ENCODE measurements at regions not wholly inside any gene's neighbourhood (a gene's known extent, or its start where the extent isn't known, plus 50 kb on each side); places are given as distances from the start of the nearest gene placed in this dataset.

- H3K27me3 Mint-ChIP-seq (ENCODE audit: low read depth in 3 of 3) = peaks cover 0 to 1% (median 0%) of the 10 kb centered on the region in 3 donors
- no peaks in the 10 kb centered on the region for H3K36me3 ChIP-seq (replicated peaks in 1 of 2; ENCODE audit: control insufficient read depth in 1 of 2, insufficient read depth in 2 of 2, low read length in 2 of 2)
- H4K20me1 ChIP-seq (ENCODE audit: insufficient read depth, low read length) = no peaks in the 10 kb centered on the region
- no CpG with 5 or more reads among the region's 3 CpGs for WGBS (ENCODE audit: insufficient coverage)
- H3K4me3 Mint-ChIP-seq = no peak overlapping the region
- H3K4me1 ChIP-seq (ENCODE audit: control insufficient read depth in 1 of 2, insufficient read depth in 2 of 2, low read length in 2 of 2) = no peaks in the 10 kb centered on the region
- intact Hi-C loops (cut with micrococcal nuclease) = no loop called here
- no peak for DNase-seq
- peaks cover 0 to 19% (median 8%) of the 10 kb centered on the region in 7 donors for H3K9me3 Mint-ChIP-seq
- no peak overlapping the region for H3K4me2 ChIP-seq (replicated peaks; ENCODE audit: extremely low read depth, low read length, poor library complexity, severe bottlenecking)
- no peaks in the 10 kb centered on the region for H3K4me1 Mint-ChIP-seq
- H3K4me3 ChIP-seq (replicated peaks in 1 of 3; ENCODE audit: low read depth in 2 of 3, low read length in 3 of 3) = no peak overlapping the region
- TF ChIP-seq CTCF (IDR thresholded peaks at IDR 0.05) = no peak
- H3K36me3 Mint-ChIP-seq = no peaks in the 10 kb centered on the region
- no peak overlapping the region for H3K27ac ChIP-seq (ENCODE audit: low read depth in 1 of 2, low read length in 2 of 2)
- no peak overlapping the region for H2AFZ ChIP-seq (ENCODE audit: insufficient read depth, low read depth, low read length, poor library complexity, severe bottlenecking)
- no peak overlapping the region for H3K27ac Mint-ChIP-seq
- no peak overlapping the region for H3K9ac ChIP-seq (ENCODE audit: insufficient read depth, low read length, poor library complexity, severe bottlenecking)
- H3K9me3 ChIP-seq (replicated peaks in 1 of 2; ENCODE audit: control insufficient read depth in 1 of 2, insufficient read depth in 1 of 2, low read length in 2 of 2) = peaks cover 0 to 6% of the 10 kb centered on the region in 2 donors
- no peaks in the 10 kb centered on the region for H3K27me3 ChIP-seq (ENCODE audit: control insufficient read depth in 2 of 2, insufficient read depth in 2 of 2, low read length in 2 of 2)
- no peaks in the 10 kb centered on the region for H3K79me2 ChIP-seq (ENCODE audit: insufficient read depth, low read length)
Measured at GRCh38 chr14:48373981-48374380, 698.6 kb upstream of the MDGA2 start.

GRCh38 chr14:48350971-48351370 is 675.6 kb upstream of the MDGA2 start:
- H3K4me1 Mint-ChIP-seq = no peaks in the 10 kb centered on the region
- Histone ChIP-seq H2AFZ (ENCODE audit: insufficient read depth, low read depth, low read length, poor library complexity, severe bottlenecking) (no peak overlapping the region), H4K20me1 (ENCODE audit: insufficient read depth, low read length) (no peaks in the 10 kb centered on the region), H3K9me3 (replicated peaks in 1 of 2; ENCODE audit: control insufficient read depth in 1 of 2, insufficient read depth in 1 of 2, low read length in 2 of 2) (no peaks in the 10 kb centered on the region), H3K4me1 (ENCODE audit: control insufficient read depth in 1 of 2, insufficient read depth in 2 of 2, low read length in 2 of 2) (no peaks in the 10 kb centered on the region), H3K27ac (ENCODE audit: low read depth in 1 of 2, low read length in 2 of 2) (no peak overlapping the region), H3K79me2 (ENCODE audit: insufficient read depth, low read length) (no peaks in the 10 kb centered on the region), H3K36me3 (replicated peaks in 1 of 2; ENCODE audit: control insufficient read depth in 1 of 2, insufficient read depth in 2 of 2, low read length in 2 of 2) (no peaks in the 10 kb centered on the region), H3K9ac (ENCODE audit: insufficient read depth, low read length, poor library complexity, severe bottlenecking) (no peak overlapping the region), H3K27me3 (ENCODE audit: control insufficient read depth in 2 of 2, insufficient read depth in 2 of 2, low read length in 2 of 2) (no peaks in the 10 kb centered on the region), H3K4me2 (replicated peaks; ENCODE audit: extremely low read depth, low read length, poor library complexity, severe bottlenecking) (no peak overlapping the region), H3K4me3 (replicated peaks in 1 of 3; ENCODE audit: low read depth in 2 of 3, low read length in 3 of 3) (no peak overlapping the region)
- H3K27me3 Mint-ChIP-seq (ENCODE audit: low read depth in 3 of 3) = no peaks in the 10 kb centered on the region
- no peak for DNase-seq
- H3K36me3 Mint-ChIP-seq = no peaks in the 10 kb centered on the region
- TF ChIP-seq CTCF (IDR thresholded peaks at IDR 0.05) = no peak
- H3K27ac Mint-ChIP-seq = no peak overlapping the region
- H3K4me3 Mint-ChIP-seq = no peak overlapping the region
- intact Hi-C loops (cut with micrococcal nuclease) = no loop called here
- WGBS (ENCODE audit: insufficient coverage) = no CpG with 5 or more reads among the region's 2 CpGs
- peaks cover 0 to 3% (median 0%) of the 10 kb centered on the region in 7 donors for H3K9me3 Mint-ChIP-seq
